HL-60 (cell line): ENCODE measurements at regions not wholly inside any gene's neighbourhood (a gene's known extent, or its start where the extent isn't known, plus 50 kb on each side); places are given as distances from the start of the nearest gene placed in this dataset.

Source experiments
- GABPA ChIP-seq: IDR thresholded peaks from 2 replicates; pipeline ENCODE4 v1.6.1; 2012; ENCODE audit warnings: low read depth
- POLR2AphosphoS5 ChIP-seq: IDR thresholded peaks from 2 replicates; pipeline ENCODE4 v1.6.1; 2012; ENCODE audit warnings: low read depth
- TF ChIP-seq, protein P1 (sequence below): IDR thresholded peaks from one replicate; pipeline ENCODE4 v1.5.1; 2011; ENCODE audit warnings: low read length, control low read depth, inconsistent platforms; ENCODE audit not compliant: insufficient read depth

GRCh38 chr5:74393943-74394342 lies 246.6 kb downstream of the ENC1 start:
- TF ChIP-seq, protein P1, sequence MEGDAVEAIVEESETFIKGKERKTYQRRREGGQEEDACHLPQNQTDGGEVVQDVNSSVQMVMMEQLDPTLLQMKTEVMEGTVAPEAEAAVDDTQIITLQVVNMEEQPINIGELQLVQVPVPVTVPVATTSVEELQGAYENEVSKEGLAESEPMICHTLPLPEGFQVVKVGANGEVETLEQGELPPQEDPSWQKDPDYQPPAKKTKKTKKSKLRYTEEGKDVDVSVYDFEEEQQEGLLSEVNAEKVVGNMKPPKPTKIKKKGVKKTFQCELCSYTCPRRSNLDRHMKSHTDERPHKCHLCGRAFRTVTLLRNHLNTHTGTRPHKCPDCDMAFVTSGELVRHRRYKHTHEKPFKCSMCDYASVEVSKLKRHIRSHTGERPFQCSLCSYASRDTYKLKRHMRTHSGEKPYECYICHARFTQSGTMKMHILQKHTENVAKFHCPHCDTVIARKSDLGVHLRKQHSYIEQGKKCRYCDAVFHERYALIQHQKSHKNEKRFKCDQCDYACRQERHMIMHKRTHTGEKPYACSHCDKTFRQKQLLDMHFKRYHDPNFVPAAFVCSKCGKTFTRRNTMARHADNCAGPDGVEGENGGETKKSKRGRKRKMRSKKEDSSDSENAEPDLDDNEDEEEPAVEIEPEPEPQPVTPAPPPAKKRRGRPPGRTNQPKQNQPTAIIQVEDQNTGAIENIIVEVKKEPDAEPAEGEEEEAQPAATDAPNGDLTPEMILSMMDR = no peak
- no peak for TF ChIP-seq POLR2AphosphoS5
- no peak for TF ChIP-seq GABPA
